Stomach (tissue), 8 donors: ENCODE measurements at regions not wholly inside any gene's neighbourhood (a gene's known extent, or its start where the extent isn't known, plus 50 kb on each side); places are given as distances from the start of the nearest gene placed in this dataset.

Experiments
- DNase-seq, 2 donors: peaks; one replicate each; pipeline versions ENCODE4 v3.0.0 to v3.0.0-alpha.2; 2013 to 2019
- H3K27ac ChIP-seq, 5 donors: fragments of 200-600 bp in 4 of 5; sonication (generic) in 4 of 5; one replicate each; pipeline ENCODE4 v1.5.1; 2013 to 2019; ENCODE audit warnings: mild to moderate bottlenecking in 1 of 5, moderate library complexity in 1 of 5
- H3K27me3 ChIP-seq, 3 donors: fragments of 200-600 bp; sonication (generic); one replicate each; pipeline ENCODE4 v1.5.1; 2017 to 2019; ENCODE audit warnings: mixed run types in 1 of 3
- H3K36me3 ChIP-seq, 4 donors: fragments of 200-600 bp; sonication (generic); 1 replicate in 3 of 4; 2 replicates in 1 of 4; pipeline ENCODE4 v1.5.1; 2016 to 2019
- H3K4me1 ChIP-seq, 4 donors: fragments of 200-600 bp; sonication (generic); one replicate each; pipeline ENCODE4 v1.5.1; 2016 to 2019
- H3K4me3 ChIP-seq, 4 donors: fragments of 200-600 bp; sonication (generic) in 3 of 4; one replicate each; pipeline ENCODE4 v1.5.1; 2016 to 2019; ENCODE audit warnings: mild to moderate bottlenecking in 1 of 4
- H3K9me3 ChIP-seq, 4 donors: fragments of 200-600 bp; sonication (generic); one replicate each; pipeline ENCODE4 v1.5.1; 2016 to 2019
- EP300 ChIP-seq: sonication (generic); formaldehyde crosslinking; IDR thresholded peaks from one replicate; pipeline ENCODE4 v1.6.1; 2017; ENCODE audit warnings: antibody characterized with exemption
- POLR2A ChIP-seq, 4 donors: fragments of 450-650 bp; IDR thresholded peaks; one replicate each; pipeline ENCODE4 v1.6.1; 2016; ENCODE audit warnings: antibody characterized with exemption in 4 of 4, control low read depth in 2 of 4, mild to moderate bottlenecking in 1 of 4, moderate library complexity in 1 of 4
- POLR2AphosphoS5 ChIP-seq, 3 donors: sonication (generic); formaldehyde crosslinking; IDR thresholded peaks; one replicate each; pipeline ENCODE4 v1.6.1; 2016; ENCODE audit warnings: antibody characterized with exemption in 3 of 3
- WGBS, 5 donors: extraction: QIAGEN DNeasy Blood & Tissue Kit in 3 of 5; methylation state at CpG; one replicate each; pipeline versions ENCODE4 v1.1.5 to v1.1.7; 2013 to 2018; 5-methylcytosine and 5-hydroxymethylcytosine counted together
- intact Hi-C: fragments of 100-400 bp; cut with DNase I; formaldehyde crosslinking; loops from one replicate; pipeline ENCODE4 v1.15.1; 2023; ENCODE audit warnings: low total_unique reads
- TF ChIP-seq, protein P1 (sequence below), 7 experiments: fragments of 450-650 bp in 4 of 7; fragments of 200-600 bp in 3 of 7; sonication (generic) in 3 of 7; IDR thresholded peaks; one replicate each; pipeline ENCODE4 v1.5.1; 2016 to 2019; ENCODE audit warnings: antibody characterized with exemption in 7 of 7, control low read depth in 2 of 7, mild to moderate bottlenecking in 1 of 7
- donor health status: healthy with polysubstance abuse.
- donor health status: Bipolar disorder and iron deficiency.
- donor health status: healthy.

DNA sequence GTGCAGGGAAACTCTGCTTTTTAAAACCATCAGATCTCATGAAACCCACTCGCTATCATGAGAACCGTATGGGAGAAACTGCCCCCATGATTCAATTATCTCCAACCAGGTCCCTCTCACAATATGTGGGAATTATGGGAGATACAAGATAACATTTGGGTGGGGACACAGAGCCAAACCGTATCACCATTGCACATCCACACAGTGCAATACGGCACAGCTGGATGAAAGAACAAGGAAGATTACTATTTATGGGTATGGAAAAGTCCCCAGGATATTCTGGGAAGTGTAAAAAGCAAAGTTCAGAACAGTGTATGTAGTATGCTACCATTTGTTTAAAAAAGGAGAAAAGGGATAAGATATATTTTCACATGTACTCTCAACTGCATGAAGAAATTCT lies 290.1 kb downstream of the PIK3C3 start:
- intact Hi-C loops, result no loop called here
- Histone ChIP-seq H3K27me3 (no peaks in the 10 kb centered on the region), H3K9me3 (no peaks in the 10 kb centered on the region), H3K4me3 (no peak overlapping the region), H3K27ac (no peak overlapping the region), H3K36me3 (no peaks in the 10 kb centered on the region), H3K4me1 (no peaks in the 10 kb centered on the region)
- TF ChIP-seq, protein P1, sequence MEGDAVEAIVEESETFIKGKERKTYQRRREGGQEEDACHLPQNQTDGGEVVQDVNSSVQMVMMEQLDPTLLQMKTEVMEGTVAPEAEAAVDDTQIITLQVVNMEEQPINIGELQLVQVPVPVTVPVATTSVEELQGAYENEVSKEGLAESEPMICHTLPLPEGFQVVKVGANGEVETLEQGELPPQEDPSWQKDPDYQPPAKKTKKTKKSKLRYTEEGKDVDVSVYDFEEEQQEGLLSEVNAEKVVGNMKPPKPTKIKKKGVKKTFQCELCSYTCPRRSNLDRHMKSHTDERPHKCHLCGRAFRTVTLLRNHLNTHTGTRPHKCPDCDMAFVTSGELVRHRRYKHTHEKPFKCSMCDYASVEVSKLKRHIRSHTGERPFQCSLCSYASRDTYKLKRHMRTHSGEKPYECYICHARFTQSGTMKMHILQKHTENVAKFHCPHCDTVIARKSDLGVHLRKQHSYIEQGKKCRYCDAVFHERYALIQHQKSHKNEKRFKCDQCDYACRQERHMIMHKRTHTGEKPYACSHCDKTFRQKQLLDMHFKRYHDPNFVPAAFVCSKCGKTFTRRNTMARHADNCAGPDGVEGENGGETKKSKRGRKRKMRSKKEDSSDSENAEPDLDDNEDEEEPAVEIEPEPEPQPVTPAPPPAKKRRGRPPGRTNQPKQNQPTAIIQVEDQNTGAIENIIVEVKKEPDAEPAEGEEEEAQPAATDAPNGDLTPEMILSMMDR (IDR thresholded peaks at IDR 0.05), result no peak
- TF ChIP-seq EP300 (no peak), POLR2A (IDR thresholded peaks at IDR 0.05) (no peak), POLR2AphosphoS5 (IDR thresholded peaks at IDR 0.05) (no peak)
- DNase-seq, result no peak
- WGBS, 5 donors, result 89 to 94% (median 92%) methylated on average over 4 of the region's 4 CpGs

DNA sequence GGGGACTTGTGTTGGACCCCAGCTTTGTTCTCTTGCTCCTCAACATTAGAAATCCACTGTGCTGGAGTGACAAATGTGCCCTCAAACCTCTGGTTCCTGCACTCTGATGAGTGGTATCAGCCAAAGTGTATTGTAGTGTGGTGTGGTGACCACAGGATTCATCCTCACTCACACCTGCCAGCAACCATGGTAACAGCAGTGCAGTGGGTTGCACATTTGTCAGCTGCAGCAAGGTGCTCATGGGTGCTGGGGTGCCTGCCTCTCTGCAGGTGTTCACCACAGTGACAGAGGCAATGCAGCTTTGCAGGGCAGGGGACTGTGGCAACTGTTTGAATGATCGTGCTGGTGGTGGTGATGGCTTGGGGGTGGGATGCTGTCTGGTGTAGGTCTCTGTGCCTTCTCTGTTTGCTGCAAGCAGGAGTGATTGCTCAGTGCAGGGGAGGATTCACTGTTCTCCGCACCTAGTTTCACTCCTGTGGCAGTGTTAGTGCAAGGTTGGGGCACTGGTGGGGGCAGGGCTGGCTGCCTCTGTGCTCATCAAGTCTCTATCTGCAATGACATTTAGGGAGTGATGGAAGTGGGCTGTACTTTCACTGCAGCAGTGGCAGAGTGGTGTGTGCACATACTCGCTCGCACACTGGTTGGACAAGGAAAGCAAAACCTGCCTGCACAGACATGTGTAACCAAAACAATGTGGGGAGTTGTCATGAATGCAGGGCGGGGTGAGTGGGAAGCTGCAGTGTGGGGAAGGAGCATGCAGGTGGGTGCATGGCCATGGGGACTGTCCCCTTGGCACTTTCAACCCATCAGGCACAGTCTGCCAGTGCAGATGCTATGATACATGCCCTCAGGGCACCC lies 301.1 kb downstream of the PIK3C3 start:
- Histone ChIP-seq H3K4me1 (no peaks in the 10 kb centered on the region), H3K27ac (no peak overlapping the region), H3K36me3 (no peaks in the 10 kb centered on the region), H3K4me3 (no peak overlapping the region), H3K27me3 (no peaks in the 10 kb centered on the region), H3K9me3 (peaks cover 0 to 9% (median 5%) of the 10 kb centered on the region in 4 donors)
- DNase-seq, result no peak
- whole genome bisulfite sequencing, 5 donors, result 82 to 86% (median 83%) methylated on average over 5 of the region's 5 CpGs
- intact Hi-C loops, result loop anchor here (10.0 kb wide), 1 partner anchor 59 kb away; no protein-coding TSS in a partner anchor
- no peak for TF ChIP-seq EP300
- TF ChIP-seq POLR2A (IDR thresholded peaks at IDR 0.05), result no peak
- TF ChIP-seq, protein P1 (IDR thresholded peaks at IDR 0.05), result no peak
- TF ChIP-seq POLR2AphosphoS5 (IDR thresholded peaks at IDR 0.05), result no peak

DNA sequence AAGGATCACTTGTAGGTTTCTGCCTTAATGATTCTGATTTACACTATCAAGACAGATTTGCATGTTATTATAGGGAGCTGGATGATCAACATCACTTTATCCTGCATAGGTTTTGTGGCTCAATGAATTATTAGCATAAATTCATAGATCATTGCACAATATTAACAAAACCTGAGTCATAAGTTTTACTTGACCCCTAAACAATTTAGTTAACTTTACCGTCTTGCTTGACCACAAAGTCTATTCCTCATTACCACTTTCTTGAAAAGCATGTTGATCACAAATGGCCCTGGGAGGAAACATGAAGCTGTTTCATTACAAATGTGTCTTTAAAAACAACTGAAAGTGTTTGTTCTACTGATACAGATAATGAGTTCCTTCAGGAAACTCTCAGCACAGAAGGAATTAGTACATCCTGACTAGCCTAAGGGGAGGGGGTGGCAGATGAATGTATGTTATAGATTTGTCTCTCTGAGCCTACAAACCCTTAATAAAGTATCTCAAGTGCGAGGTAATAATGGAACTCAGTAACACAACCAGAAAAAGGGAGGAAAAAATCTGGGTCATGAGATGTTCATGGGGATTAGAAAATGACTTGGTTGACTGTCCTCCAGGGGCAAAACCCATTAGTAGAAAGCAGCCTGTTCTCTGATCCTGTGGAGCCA lies 303.4 kb downstream of the PIK3C3 start:
- no peak for DNase-seq
- Histone ChIP-seq H3K9me3 (peaks cover 0 to 6% (median 2%) of the 10 kb centered on the region in 4 donors), H3K36me3 (no peaks in the 10 kb centered on the region), H3K27me3 (no peaks in the 10 kb centered on the region), H3K27ac (no peak overlapping the region), H3K4me3 (no peak overlapping the region), H3K4me1 (no peaks in the 10 kb centered on the region)
- TF ChIP-seq EP300, result no peak
- no peak for TF ChIP-seq POLR2A (IDR thresholded peaks at IDR 0.05)
- TF ChIP-seq, protein P1 (IDR thresholded peaks at IDR 0.05), result no peak
- no peak for TF ChIP-seq POLR2AphosphoS5 (IDR thresholded peaks at IDR 0.05)
- 73 to 87% (median 79%) methylated on average over 2 of the region's 2 CpGs for WGBS, 5 donors
- intact Hi-C loops, result loop anchor here (10.0 kb wide), 1 partner anchor 56 kb away; no protein-coding TSS in a partner anchor

DNA sequence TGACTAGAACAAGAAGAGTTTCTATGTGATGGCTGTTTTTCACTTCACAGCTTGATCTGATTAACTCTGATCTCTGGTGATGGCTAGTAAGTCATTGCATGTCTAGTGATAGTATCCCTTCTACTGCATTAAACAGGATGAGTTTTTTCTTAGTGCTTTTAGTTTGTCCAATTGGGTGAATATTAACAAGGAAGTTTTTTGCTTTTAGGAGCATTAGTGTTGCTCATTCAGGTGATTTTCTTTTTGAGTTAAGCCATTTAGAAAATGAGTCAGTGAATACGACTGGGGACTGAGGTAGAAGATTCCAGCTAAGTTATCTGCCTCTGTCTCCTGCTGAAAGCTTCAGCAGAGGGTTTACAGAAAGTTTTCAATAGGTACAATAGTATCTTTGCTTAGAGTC lies 306.7 kb downstream of the PIK3C3 start:
- no peaks in the 10 kb centered on the region for H3K36me3 ChIP-seq
- no peaks in the 10 kb centered on the region for H3K9me3 ChIP-seq
- intact Hi-C loops, result no loop called here
- H3K27ac ChIP-seq, result no peak overlapping the region
- H3K27me3 ChIP-seq, result no peaks in the 10 kb centered on the region
- H3K4me1 ChIP-seq, result peaks cover 0 to 6% (median 0%) of the 10 kb centered on the region in 4 donors
- DNase-seq, result no peak
- no peak overlapping the region for H3K4me3 ChIP-seq
- WGBS, 5 donors, result 81 to 95% (median 89%) methylated on average over 1 of the region's 1 CpG
- TF ChIP-seq EP300 (no peak), POLR2A (IDR thresholded peaks at IDR 0.05) (no peak), POLR2AphosphoS5 (IDR thresholded peaks at IDR 0.05) (no peak)
- TF ChIP-seq, protein P1 (IDR thresholded peaks at IDR 0.05), result no peak
